ENCODE measurements at regions not wholly inside any gene's neighbourhood (a gene's known extent, or its start where the extent isn't known, plus 50 kb on each side); places are given as distances from the start of the nearest gene placed in this dataset.

- TF ChIP-seq, protein P1, sequence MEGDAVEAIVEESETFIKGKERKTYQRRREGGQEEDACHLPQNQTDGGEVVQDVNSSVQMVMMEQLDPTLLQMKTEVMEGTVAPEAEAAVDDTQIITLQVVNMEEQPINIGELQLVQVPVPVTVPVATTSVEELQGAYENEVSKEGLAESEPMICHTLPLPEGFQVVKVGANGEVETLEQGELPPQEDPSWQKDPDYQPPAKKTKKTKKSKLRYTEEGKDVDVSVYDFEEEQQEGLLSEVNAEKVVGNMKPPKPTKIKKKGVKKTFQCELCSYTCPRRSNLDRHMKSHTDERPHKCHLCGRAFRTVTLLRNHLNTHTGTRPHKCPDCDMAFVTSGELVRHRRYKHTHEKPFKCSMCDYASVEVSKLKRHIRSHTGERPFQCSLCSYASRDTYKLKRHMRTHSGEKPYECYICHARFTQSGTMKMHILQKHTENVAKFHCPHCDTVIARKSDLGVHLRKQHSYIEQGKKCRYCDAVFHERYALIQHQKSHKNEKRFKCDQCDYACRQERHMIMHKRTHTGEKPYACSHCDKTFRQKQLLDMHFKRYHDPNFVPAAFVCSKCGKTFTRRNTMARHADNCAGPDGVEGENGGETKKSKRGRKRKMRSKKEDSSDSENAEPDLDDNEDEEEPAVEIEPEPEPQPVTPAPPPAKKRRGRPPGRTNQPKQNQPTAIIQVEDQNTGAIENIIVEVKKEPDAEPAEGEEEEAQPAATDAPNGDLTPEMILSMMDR (IDR thresholded peaks at IDR 0.05): no peak
- TF ChIP-seq POLR2A (IDR thresholded peaks at IDR 0.05) (no peak), POLR2AphosphoS5 (IDR thresholded peaks at IDR 0.05) (no peak)
Observed at GRCh38 chr5:118353970-118354369, 634.4 kb downstream of the DTWD2 start.
